Transverse colon (tissue), 4 donors: ENCODE measurements at regions not wholly inside any gene's neighbourhood (a gene's known extent, or its start where the extent isn't known, plus 50 kb on each side); places are given as distances from the start of the nearest gene placed in this dataset.

Experiments used
- DNase-seq: peaks from one replicate; pipeline ENCODE4 v3.0.0-alpha.2; 2019
- H3K27ac ChIP-seq, 4 donors: fragments of 200-600 bp; sonication (generic); 2 replicates each; pipeline ENCODE4 v1.5.1; 2016 to 2018; ENCODE audit warnings: inconsistent platforms in 4 of 4
- H3K27me3 ChIP-seq: fragments of 200-600 bp; sonication (generic); 2 replicates; pipeline ENCODE4 v1.5.1; 2017; ENCODE audit warnings: inconsistent platforms
- H3K36me3 ChIP-seq, 4 donors: fragments of 200-600 bp; sonication (generic); 2 replicates each; pipeline ENCODE4 v1.5.1; 2017 to 2019; ENCODE audit warnings: inconsistent platforms in 4 of 4
- H3K4me1 ChIP-seq, 4 donors: fragments of 200-600 bp; sonication (generic); 2 replicates each; pipeline ENCODE4 v1.5.1; 2017 to 2020; ENCODE audit warnings: inconsistent platforms in 4 of 4
- H3K4me3 ChIP-seq, 4 donors: fragments of 200-600 bp; sonication (generic); 1 replicate in 1 of 4; 2 replicates in 3 of 4; pipeline versions ENCODE4 v1.5.1 to v1.6.1; 2017 to 2019; ENCODE audit warnings: inconsistent platforms in 4 of 4
- H3K9me3 ChIP-seq, 2 donors: fragments of 200-600 bp; sonication (generic); 2 replicates each; pipeline ENCODE4 v1.5.1; 2017 to 2019; ENCODE audit warnings: inconsistent platforms in 2 of 2
- EP300 ChIP-seq: sonication (generic); formaldehyde crosslinking; IDR thresholded peaks from one replicate; pipeline ENCODE4 v1.6.1; 2017; ENCODE audit warnings: antibody characterized with exemption, low read depth
- POLR2A ChIP-seq: fragments of 450-650 bp; IDR thresholded peaks from one replicate; pipeline ENCODE4 v1.6.1; 2016; ENCODE audit warnings: antibody characterized with exemption, mild to moderate bottlenecking, moderate library complexity
- POLR2AphosphoS5 ChIP-seq, 3 donors: sonication (generic); formaldehyde crosslinking; IDR thresholded peaks; one replicate each; pipeline ENCODE4 v1.6.1; 2016; ENCODE audit warnings: antibody characterized with exemption in 3 of 3
- WGBS, 2 donors: methylation state at CpG; one replicate each; pipeline ENCODE4 v1.1.5; 2018; ENCODE audit warnings: low coverage in 1 of 2; 5-methylcytosine and 5-hydroxymethylcytosine counted together
- in situ Hi-C, 4 donors: fragments of 200-750 bp; cut with MboI; loops; one replicate each; pipeline versions ENCODE4 v1.15.0 to v1.15.1; 2017; ENCODE audit warnings: low sequenced_read_pairs in 3 of 4, low pct_ligation_motif_present in 1 of 4, low pct_unique_long_range_greater_than_20kb in 1 of 4
- intact Hi-C: fragments of 100-400 bp; cut with DNase I; formaldehyde crosslinking; loops from one replicate; pipeline ENCODE4 v1.15.1; 2023; ENCODE audit warnings: low total_unique reads
- TF ChIP-seq, protein P1 (sequence below), 5 experiments: fragments of 200-600 bp in 3 of 5; fragments of 450-650 bp in 2 of 5; sonication (generic) in 3 of 5; IDR thresholded peaks; 1 replicate in 2 of 5; 2 replicates in 3 of 5; pipeline ENCODE4 v1.5.1; 2016 to 2017; ENCODE audit warnings: antibody characterized with exemption in 5 of 5, inconsistent platforms in 3 of 5, mild to moderate bottlenecking in 2 of 5, moderate library complexity in 1 of 5

DNA sequence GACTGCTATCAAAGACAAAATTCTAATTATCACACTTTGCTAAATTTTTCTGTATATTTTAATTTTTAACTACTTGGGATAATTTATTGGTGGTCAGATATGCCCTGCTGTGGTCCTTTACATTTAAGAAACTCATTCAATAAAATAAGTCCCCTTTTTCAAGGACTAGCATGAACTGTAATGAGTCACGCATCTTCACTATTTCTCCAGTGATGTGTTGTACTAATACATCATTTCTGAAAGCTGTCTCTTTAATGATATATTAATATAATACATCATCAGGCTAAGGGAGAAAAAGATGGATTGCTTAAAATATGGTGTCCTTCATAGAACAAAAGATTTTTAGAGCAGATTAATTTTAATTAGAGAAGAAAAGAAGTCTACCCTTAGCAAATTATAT lies 901.4 kb downstream of the DIPK2A start:
- H3K27ac ChIP-seq = no peak overlapping the region
- in situ Hi-C loops = no loop called here
- H3K27me3 ChIP-seq = no peaks in the 10 kb centered on the region
- DNase-seq = no peak
- H3K4me1 ChIP-seq = no peaks in the 10 kb centered on the region
- H3K36me3 ChIP-seq = no peaks in the 10 kb centered on the region
- H3K4me3 ChIP-seq = no peak overlapping the region
- no peak for TF ChIP-seq POLR2A
- TF ChIP-seq EP300 = no peak
- TF ChIP-seq, protein P1, sequence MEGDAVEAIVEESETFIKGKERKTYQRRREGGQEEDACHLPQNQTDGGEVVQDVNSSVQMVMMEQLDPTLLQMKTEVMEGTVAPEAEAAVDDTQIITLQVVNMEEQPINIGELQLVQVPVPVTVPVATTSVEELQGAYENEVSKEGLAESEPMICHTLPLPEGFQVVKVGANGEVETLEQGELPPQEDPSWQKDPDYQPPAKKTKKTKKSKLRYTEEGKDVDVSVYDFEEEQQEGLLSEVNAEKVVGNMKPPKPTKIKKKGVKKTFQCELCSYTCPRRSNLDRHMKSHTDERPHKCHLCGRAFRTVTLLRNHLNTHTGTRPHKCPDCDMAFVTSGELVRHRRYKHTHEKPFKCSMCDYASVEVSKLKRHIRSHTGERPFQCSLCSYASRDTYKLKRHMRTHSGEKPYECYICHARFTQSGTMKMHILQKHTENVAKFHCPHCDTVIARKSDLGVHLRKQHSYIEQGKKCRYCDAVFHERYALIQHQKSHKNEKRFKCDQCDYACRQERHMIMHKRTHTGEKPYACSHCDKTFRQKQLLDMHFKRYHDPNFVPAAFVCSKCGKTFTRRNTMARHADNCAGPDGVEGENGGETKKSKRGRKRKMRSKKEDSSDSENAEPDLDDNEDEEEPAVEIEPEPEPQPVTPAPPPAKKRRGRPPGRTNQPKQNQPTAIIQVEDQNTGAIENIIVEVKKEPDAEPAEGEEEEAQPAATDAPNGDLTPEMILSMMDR (IDR thresholded peaks at IDR 0.05) = no peak
- TF ChIP-seq POLR2AphosphoS5 (IDR thresholded peaks at IDR 0.05) = no peak
- WGBS, 2 donors = 80 to 82% methylated on average over 1 of the region's 1 CpG
- H3K9me3 ChIP-seq = no peaks in the 10 kb centered on the region
- intact Hi-C loops = no loop called here

DNA sequence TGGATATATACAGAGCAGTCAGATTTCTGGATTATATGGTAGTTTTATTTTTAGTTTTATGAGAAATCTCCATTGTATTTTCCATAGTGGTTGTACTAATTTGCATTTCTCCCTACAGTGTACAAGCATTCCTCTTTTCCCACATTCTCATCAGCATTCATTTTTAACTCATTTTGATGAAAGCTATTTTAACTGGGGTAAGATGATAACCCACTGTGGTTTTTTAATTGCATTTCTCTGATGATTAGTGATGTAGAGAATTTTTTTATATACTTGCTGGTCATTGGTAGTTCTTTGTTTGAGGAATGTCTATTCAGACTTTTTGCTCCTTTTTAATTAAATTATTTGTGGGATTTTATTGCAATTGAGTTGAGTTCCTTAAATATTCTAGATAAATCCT lies 903.6 kb downstream of the DIPK2A start:
- H3K9me3 ChIP-seq = no peaks in the 10 kb centered on the region
- no peak overlapping the region for H3K4me3 ChIP-seq
- intact Hi-C loops = no loop called here
- no peak overlapping the region for H3K27ac ChIP-seq
- no peaks in the 10 kb centered on the region for H3K4me1 ChIP-seq
- DNase-seq = no peak
- no peaks in the 10 kb centered on the region for H3K27me3 ChIP-seq
- TF ChIP-seq POLR2AphosphoS5 (IDR thresholded peaks at IDR 0.05) = no peak
- no peak for TF ChIP-seq EP300
- TF ChIP-seq, protein P1 (IDR thresholded peaks at IDR 0.05) = no peak
- TF ChIP-seq POLR2A = no peak
- H3K36me3 ChIP-seq = no peaks in the 10 kb centered on the region
- in situ Hi-C loops = no loop called here

DNA sequence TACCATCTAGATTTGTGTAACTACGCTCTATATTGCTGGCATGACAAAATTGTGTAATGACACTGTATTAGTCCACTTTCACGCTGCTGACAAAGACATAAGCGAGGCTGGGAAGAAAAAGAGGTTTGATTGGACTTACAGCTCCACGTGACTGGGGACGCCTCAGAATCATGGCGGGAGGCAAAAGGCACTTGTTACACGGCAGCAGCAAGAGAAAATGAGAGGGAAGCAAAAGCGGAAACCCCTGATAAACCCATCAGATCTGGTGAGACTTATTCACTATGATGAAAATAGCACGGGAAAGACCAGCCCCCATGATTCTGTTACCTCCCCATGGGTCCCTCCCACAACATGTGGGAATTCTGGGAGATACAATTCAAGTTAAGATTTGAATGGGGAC lies 905.7 kb downstream of the DIPK2A start:
- TF ChIP-seq POLR2AphosphoS5 (IDR thresholded peaks at IDR 0.05) (no peak), POLR2A (no peak), EP300 (no peak)
- TF ChIP-seq, protein P1 (IDR thresholded peaks at IDR 0.05) = no peak
- in situ Hi-C loops (no loop called here), intact Hi-C loops (no loop called here)
- H3K4me3 ChIP-seq = no peak overlapping the region
- no peaks in the 10 kb centered on the region for H3K36me3 ChIP-seq
- DNase-seq = no peak
- no peaks in the 10 kb centered on the region for H3K4me1 ChIP-seq
- H3K9me3 ChIP-seq = no peaks in the 10 kb centered on the region
- H3K27me3 ChIP-seq = no peaks in the 10 kb centered on the region
- 89 to 100% methylated on average over 1 to 9 of the region's 9 CpGs for WGBS, 2 donors
- H3K27ac ChIP-seq = no peak overlapping the region

DNA sequence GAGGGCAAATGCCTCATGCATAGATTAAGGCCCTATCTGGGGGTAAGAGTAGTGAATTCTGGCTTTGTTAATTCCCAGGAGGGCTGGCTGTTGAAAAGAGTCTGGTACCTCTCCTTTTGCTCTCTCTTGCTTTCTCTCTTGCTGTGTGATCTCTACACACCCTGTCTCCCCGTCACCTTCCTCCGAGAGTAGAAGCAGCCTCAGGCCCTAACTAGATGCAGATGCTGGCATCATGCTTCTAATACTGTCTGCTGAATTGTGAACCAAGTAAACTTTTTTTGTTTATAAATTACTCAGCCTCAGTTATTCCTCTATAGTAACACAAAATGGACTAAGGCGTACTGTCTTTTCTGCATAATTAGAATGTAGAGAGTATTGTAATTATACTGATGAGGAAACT lies 908.1 kb downstream of the DIPK2A start:
- Histone ChIP-seq H3K4me1 (no peaks in the 10 kb centered on the region), H3K27me3 (no peaks in the 10 kb centered on the region), H3K36me3 (no peaks in the 10 kb centered on the region), H3K9me3 (no peaks in the 10 kb centered on the region), H3K4me3 (no peak overlapping the region), H3K27ac (no peak overlapping the region)
- intact Hi-C loops = no loop called here
- no peak for DNase-seq
- in situ Hi-C loops = no loop called here
- 94 to 97% methylated on average over 3 of the region's 3 CpGs for WGBS, 2 donors
- TF ChIP-seq POLR2AphosphoS5 (IDR thresholded peaks at IDR 0.05) (no peak), POLR2A (no peak), EP300 (no peak)
- TF ChIP-seq, protein P1 (IDR thresholded peaks at IDR 0.05) = no peak
